Tibial artery (tissue), 4 donors: ENCODE measurements at regions not wholly inside any gene's neighbourhood (a gene's known extent, or its start where the extent isn't known, plus 50 kb on each side); places are given as distances from the start of the nearest gene placed in this dataset.

ENCODE experiments used
- DNase-seq, 2 donors: peaks; one replicate each; pipeline ENCODE4 v3.0.0-alpha.2; 2019
- H3K27ac ChIP-seq, 2 donors: fragments of 200-600 bp; sonication (generic) in 1 of 2; 1 replicate in 1 of 2; 2 replicates in 1 of 2; pipeline ENCODE4 v1.5.1; 2018 to 2019; ENCODE audit warnings: mild to moderate bottlenecking in 1 of 2
- H3K27me3 ChIP-seq, 2 donors: fragments of 200-600 bp; sonication (generic) in 1 of 2; one replicate each; pipeline versions ENCODE4 v1.5.1 to v1.6.0; 2016 to 2019
- H3K36me3 ChIP-seq, 3 donors: fragments of 200-600 bp; sonication (generic) in 2 of 3; one replicate each; pipeline ENCODE4 v1.5.1; 2016 to 2019; ENCODE audit warnings: mild to moderate bottlenecking in 2 of 3
- H3K4me1 ChIP-seq, 4 donors: fragments of 200-600 bp; sonication (generic) in 2 of 4; 1 replicate in 3 of 4; 2 replicates in 1 of 4; pipeline ENCODE4 v1.5.1; 2016 to 2019
- H3K4me3 ChIP-seq, 2 donors: fragments of 200-600 bp; sonication (generic) in 1 of 2; 1 replicate in 1 of 2; 2 replicates in 1 of 2; pipeline ENCODE4 v1.5.1; 2018 to 2019; ENCODE audit warnings: mild to moderate bottlenecking in 2 of 2
- H3K9me3 ChIP-seq, 3 donors: fragments of 200-600 bp; sonication (generic) in 1 of 3; one replicate each; pipeline ENCODE4 v1.5.1; 2016 to 2019
- intact Hi-C: fragments of 100-400 bp; cut with DNase I; formaldehyde crosslinking; loops from one replicate; pipeline ENCODE4 v1.15.0; 2023; ENCODE audit warnings: low total_unique reads
- TF ChIP-seq, protein P1 (sequence below), 2 experiments: fragments of 200-600 bp in 1 of 2; fragments of 450-650 bp in 1 of 2; IDR thresholded peaks; one replicate each; pipeline ENCODE4 v1.5.1; 2017 to 2019; ENCODE audit warnings: antibody characterized with exemption in 2 of 2, mild to moderate bottlenecking in 1 of 2, moderate library complexity in 1 of 2

DNA sequence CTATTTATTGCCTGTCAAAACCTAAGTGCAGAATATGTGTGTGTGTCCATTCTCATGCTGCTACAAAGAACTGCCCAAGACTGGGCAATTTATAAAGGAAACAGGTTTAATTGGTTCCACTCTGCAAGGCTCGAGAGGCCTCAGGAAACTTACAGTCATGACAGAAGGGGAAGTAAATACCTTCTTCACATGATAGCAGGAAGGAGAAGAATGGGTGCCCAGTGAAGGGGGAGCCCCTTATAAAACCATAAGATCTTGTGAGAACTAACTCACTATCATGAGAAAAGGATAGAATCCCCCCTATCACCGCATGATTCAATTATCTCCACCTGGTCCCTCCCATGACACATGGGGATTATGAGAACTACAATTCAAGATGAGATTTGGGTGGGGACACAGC, 300.7 kb upstream of the SNX7 start:
- no peak for DNase-seq
- no peak overlapping the region for H3K27ac ChIP-seq
- no peaks in the 10 kb centered on the region for H3K36me3 ChIP-seq
- TF ChIP-seq, protein P1, sequence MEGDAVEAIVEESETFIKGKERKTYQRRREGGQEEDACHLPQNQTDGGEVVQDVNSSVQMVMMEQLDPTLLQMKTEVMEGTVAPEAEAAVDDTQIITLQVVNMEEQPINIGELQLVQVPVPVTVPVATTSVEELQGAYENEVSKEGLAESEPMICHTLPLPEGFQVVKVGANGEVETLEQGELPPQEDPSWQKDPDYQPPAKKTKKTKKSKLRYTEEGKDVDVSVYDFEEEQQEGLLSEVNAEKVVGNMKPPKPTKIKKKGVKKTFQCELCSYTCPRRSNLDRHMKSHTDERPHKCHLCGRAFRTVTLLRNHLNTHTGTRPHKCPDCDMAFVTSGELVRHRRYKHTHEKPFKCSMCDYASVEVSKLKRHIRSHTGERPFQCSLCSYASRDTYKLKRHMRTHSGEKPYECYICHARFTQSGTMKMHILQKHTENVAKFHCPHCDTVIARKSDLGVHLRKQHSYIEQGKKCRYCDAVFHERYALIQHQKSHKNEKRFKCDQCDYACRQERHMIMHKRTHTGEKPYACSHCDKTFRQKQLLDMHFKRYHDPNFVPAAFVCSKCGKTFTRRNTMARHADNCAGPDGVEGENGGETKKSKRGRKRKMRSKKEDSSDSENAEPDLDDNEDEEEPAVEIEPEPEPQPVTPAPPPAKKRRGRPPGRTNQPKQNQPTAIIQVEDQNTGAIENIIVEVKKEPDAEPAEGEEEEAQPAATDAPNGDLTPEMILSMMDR (IDR thresholded peaks at IDR 0.05) = no peak
- intact Hi-C loops = no loop called here
- H3K27me3 ChIP-seq = no peaks in the 10 kb centered on the region
- H3K9me3 ChIP-seq = no peaks in the 10 kb centered on the region
- H3K4me1 ChIP-seq = peaks cover 0 to 6% (median 0%) of the 10 kb centered on the region in 4 donors
- no peak overlapping the region for H3K4me3 ChIP-seq

DNA sequence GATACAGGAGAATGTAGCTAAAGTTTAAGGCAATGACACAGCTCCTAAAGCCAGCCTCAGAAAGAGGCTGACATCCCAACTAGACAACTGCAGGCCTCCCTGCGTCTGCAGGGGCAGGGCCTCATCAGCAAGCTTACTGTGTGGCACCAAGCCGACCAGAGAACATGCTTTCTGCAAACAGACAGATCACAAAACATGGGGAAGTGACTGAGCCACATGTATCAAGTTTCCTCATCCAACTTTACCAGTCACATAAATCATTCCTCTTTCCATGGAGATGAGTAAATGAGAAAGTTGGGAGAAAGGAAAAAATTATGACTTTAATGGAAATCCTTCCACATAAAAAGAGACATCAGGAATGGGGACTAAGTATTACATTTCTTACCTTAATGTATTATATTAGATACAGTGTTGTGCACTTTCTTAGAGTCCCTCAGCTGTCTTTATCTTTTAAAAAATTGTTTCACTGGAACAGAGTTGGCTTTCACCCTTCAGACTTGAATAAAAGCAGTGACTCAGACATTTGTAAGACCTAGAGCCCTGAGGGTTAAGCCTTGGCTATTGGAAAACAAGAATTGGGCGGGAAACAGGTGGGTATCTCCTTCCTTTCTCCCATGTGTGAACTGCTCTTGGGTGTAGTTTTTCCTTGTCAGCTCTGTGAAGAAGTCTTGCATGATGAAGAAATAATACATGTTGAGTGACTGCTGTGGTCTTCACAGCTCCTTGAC, 305.7 kb upstream of the SNX7 start:
- Histone ChIP-seq H3K4me1 (peaks cover 0 to 6% (median 0%) of the 10 kb centered on the region in 4 donors), H3K4me3 (no peak overlapping the region), H3K36me3 (no peaks in the 10 kb centered on the region), H3K27me3 (no peaks in the 10 kb centered on the region), H3K27ac (no peak overlapping the region), H3K9me3 (no peaks in the 10 kb centered on the region)
- no peak for DNase-seq
- TF ChIP-seq, protein P1 (IDR thresholded peaks at IDR 0.05) = no peak
- intact Hi-C loops = no loop called here

DNA sequence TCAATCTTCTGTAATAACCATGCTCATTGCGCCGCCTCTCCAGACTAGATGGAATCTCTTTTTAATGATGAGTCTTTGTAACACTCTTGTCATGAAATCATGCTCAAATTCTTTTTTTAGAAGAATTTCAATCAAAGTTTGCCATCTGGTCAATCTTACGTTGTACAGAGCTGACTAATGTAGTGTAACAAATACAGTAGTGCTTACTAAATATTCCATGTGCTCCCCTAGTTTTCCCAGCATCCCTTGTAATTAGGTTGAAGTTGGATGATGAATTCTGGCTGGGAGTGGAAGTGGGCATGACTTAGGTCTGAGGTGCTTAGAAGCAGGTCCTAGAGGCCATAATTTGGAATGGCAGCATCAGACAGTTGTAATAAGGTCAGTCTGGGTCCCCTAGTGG, 309.1 kb upstream of the SNX7 start:
- Histone ChIP-seq H3K4me3 (no peak overlapping the region), H3K27ac (no peak overlapping the region), H3K4me1 (no peaks in the 10 kb centered on the region), H3K36me3 (no peaks in the 10 kb centered on the region), H3K27me3 (no peaks in the 10 kb centered on the region), H3K9me3 (no peaks in the 10 kb centered on the region)
- DNase-seq = no peak
- intact Hi-C loops = no loop called here
- TF ChIP-seq, protein P1 (IDR thresholded peaks at IDR 0.05) = no peak

DNA sequence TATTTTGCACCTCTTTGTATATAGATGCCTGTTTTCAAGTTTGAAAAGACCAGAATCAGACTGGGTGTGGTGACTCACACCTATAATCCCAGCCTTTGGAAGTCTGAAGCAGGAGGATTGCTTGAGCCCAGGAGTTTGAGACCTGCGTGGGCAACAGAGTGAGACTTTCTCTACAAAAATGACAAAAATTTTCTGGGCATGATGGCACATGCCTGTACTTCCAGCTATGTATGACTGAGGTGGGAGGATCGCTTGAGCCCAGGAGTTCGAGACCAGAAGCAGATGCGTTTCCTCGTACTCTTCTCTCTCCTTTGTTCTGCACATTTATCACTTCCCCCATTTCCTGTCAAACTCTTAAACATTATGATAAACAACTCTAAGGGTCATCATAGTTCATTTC, 310.0 kb upstream of the SNX7 start:
- Histone ChIP-seq H3K4me1 (no peaks in the 10 kb centered on the region), H3K36me3 (no peaks in the 10 kb centered on the region), H3K4me3 (no peak overlapping the region), H3K27ac (no peak overlapping the region), H3K27me3 (no peaks in the 10 kb centered on the region), H3K9me3 (no peaks in the 10 kb centered on the region)
- intact Hi-C loops = no loop called here
- TF ChIP-seq, protein P1 (IDR thresholded peaks at IDR 0.05) = no peak
- no peak for DNase-seq

DNA sequence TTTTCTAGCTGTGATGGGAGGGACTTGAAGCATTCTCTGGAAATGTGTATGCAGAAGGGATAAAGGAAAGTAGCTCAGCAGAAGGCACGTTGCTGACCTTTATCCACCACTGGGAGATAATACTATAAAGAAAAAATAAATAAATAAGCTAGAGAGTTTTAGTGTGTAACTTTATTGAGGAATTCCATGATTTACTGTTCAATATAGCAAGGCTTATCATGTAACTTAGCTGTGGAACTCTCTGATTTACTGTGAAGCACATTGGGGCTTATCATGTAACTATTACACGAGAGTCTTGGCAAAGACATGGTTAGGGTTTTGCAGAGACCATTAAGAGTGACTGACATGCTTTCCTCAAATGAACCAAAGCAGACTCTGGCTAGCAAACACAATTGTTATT, 316.1 kb upstream of the SNX7 start:
- no peaks in the 10 kb centered on the region for H3K27me3 ChIP-seq
- no peaks in the 10 kb centered on the region for H3K4me1 ChIP-seq
- intact Hi-C loops = no loop called here
- H3K27ac ChIP-seq = no peak overlapping the region
- no peak for DNase-seq
- H3K36me3 ChIP-seq = no peaks in the 10 kb centered on the region
- H3K4me3 ChIP-seq = no peak overlapping the region
- TF ChIP-seq, protein P1 (IDR thresholded peaks at IDR 0.05) = no peak
- no peaks in the 10 kb centered on the region for H3K9me3 ChIP-seq

DNA sequence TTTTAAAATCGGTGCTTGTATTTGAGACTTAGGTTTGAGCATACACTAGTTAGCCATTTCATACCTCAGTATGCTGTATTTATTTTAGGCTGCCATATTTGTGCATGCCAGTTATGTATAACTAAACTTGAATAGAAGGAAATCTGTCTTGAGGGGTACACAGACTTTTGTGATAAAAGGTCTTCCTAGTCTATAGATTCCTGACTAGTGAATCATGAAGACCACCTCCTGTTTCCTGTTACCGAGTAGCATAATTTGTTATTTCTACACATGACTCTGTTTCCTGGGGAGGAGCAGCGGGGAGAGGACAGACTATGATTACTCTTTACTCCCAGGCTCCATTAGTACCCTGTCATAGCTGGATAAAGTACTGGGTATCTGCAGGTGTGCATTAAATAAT, 316.8 kb upstream of the SNX7 start:
- Histone ChIP-seq H3K27me3 (no peaks in the 10 kb centered on the region), H3K36me3 (no peaks in the 10 kb centered on the region), H3K4me1 (no peaks in the 10 kb centered on the region), H3K9me3 (no peaks in the 10 kb centered on the region), H3K27ac (no peak overlapping the region), H3K4me3 (no peak overlapping the region)
- no peak for DNase-seq
- TF ChIP-seq, protein P1 (IDR thresholded peaks at IDR 0.05) = no peak
- intact Hi-C loops = no loop called here
